HG02970 (cell line): ENCODE measurements at regions not wholly inside any gene's neighbourhood (a gene's known extent, or its start where the extent isn't known, plus 50 kb on each side); places are given as distances from the start of the nearest gene placed in this dataset.

Source experiments
- ATAC-seq: cut with Tn5 transposase; IDR thresholded peaks from one replicate; pipeline ENCODE4 v1.9.1; 2021; ENCODE audit warnings: mild to moderate bottlenecking, moderate library complexity, moderate number of reproducible peaks; ENCODE audit not compliant: unreplicated experiment, low FRiP score

- no peak for ATAC-seq
Observed at GRCh38 chr6:74956559-74957428, 249.1 kb downstream of the COL12A1 start.

- no peak for ATAC-seq
Observed at GRCh38 chr6:74953708-74954107, 252.1 kb downstream of the COL12A1 start.

- ATAC-seq = no peak
Observed at GRCh38 chr6:74946961-74947360, 258.9 kb downstream of the COL12A1 start.

- no peak for ATAC-seq
Observed at GRCh38 chr6:74942130-74942529, 263.7 kb downstream of the COL12A1 start.

GRCh38 chr6:74941424-74941823, 264.4 kb downstream of the COL12A1 start:
- no peak for ATAC-seq

GRCh38 chr6:74939721-74940620, 265.9 kb downstream of the COL12A1 start:
- ATAC-seq = no peak

- ATAC-seq = no peak
Observed at GRCh38 chr6:74939151-74939708, 266.6 kb downstream of the COL12A1 start.

- ATAC-seq = no peak
Observed at GRCh38 chr6:74937936-74938335, 267.9 kb downstream of the COL12A1 start.

- ATAC-seq = no peak
Observed at GRCh38 chr6:74936886-74937285, 269.0 kb downstream of the COL12A1 start.

- no peak for ATAC-seq
Observed at GRCh38 chr6:74932232-74932888, 273.5 kb downstream of the COL12A1 start.

GRCh38 chr6:74931558-74931957, 274.3 kb downstream of the COL12A1 start:
- ATAC-seq = no peak

- no peak for ATAC-seq
Observed at GRCh38 chr6:74928203-74928602, 277.6 kb downstream of the COL12A1 start.

- ATAC-seq = no peak
Observed at GRCh38 chr6:74927299-74927698, 278.6 kb downstream of the COL12A1 start.

GRCh38 chr6:74925683-74926082, 280.2 kb downstream of the COL12A1 start:
- ATAC-seq = peak; percentile 63

- ATAC-seq = no peak
Observed at GRCh38 chr6:74914888-74915287, 291.0 kb downstream of the COL12A1 start.

GRCh38 chr6:74912234-74912633, 293.6 kb downstream of the COL12A1 start:
- ATAC-seq = no peak

GRCh38 chr6:74902846-74903245, 303.0 kb downstream of the COL12A1 start:
- no peak for ATAC-seq

- ATAC-seq = no peak
Observed at GRCh38 chr6:74902089-74902488, 303.8 kb downstream of the COL12A1 start.

GRCh38 chr6:74901576-74901975, 304.3 kb downstream of the COL12A1 start:
- no peak for ATAC-seq

- no peak for ATAC-seq
Observed at GRCh38 chr6:74899416-74899815, 306.4 kb downstream of the COL12A1 start.

GRCh38 chr6:74892091-74892490, 313.8 kb downstream of the COL12A1 start:
- no peak for ATAC-seq
